Erythroblast (primary cell): ENCODE measurements at regions not wholly inside any gene's neighbourhood (a gene's known extent, or its start where the extent isn't known, plus 50 kb on each side); places are given as distances from the start of the nearest gene placed in this dataset.

ENCODE experiments used
- GATA1 ChIP-seq: IDR thresholded peaks from 2 replicates; pipeline ENCODE4 v1.6.1; 2011; ENCODE audit warnings: low read depth, mild to moderate bottlenecking, control low read depth, low read length, moderate library complexity
- POLR2A ChIP-seq: IDR thresholded peaks from 2 replicates; pipeline ENCODE4 v1.6.1; 2011; ENCODE audit warnings: mild to moderate bottlenecking, low read length

DNA sequence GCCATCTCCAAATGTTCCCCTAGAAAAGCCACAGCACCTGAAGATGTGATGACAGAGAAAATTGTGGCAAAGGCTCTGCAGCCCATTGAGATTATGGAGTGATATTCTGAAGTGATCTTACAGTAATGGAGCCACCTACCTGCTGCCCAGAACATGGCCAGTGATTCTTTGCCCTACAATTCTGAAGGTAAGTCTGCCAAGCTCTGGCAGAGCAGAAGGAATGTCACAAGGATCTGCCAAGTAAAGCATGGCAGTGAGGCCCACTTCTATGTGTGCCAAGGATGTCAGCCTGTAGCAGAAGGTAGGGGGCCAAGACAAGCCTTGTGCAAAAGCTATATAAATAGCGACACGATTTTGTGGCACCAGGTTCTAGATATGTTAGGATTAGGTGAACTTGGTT, 155.1 kb downstream of the RND3 start:
- TF ChIP-seq POLR2A, result no peak
- TF ChIP-seq GATA1, result no peak
